ENCODE measurements at regions not wholly inside any gene's neighbourhood (a gene's known extent, or its start where the extent isn't known, plus 50 kb on each side); places are given as distances from the start of the nearest gene placed in this dataset.
A peak's percentile ranks its signal among the peaks of the same experiment; 100 is the strongest.

DNA sequence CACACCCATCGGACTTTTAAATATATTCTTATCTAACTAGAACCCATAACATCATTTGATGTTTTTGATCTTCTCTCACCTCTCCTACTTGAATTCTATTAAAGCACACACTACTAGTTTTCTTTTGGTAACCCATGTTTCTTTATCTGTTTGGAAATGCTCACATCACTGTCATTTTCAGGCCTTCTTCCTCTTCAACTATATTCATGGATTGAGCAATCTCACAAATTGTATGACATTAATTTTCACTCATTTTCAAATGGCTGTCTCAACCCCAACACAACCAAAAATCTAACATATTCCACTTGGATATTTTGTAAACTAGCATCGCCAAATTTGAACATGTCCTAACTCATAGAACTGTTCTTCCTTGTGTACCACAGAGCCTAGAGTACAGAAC is 488.0 kb upstream of the SEMA3A start:
- H3K4me3 ChIP-seq (ENCODE audit: insufficient read depth, low read length), result no peak overlapping the region
- H3K4me2 ChIP-seq (ENCODE audit: insufficient read depth, low read length), result no peak overlapping the region
- no peaks in the 10 kb centered on the region for H3K9me3 ChIP-seq (ENCODE audit: low read depth, low read length)
- H3K27ac ChIP-seq (ENCODE audit: low read depth, low read length), result no peak overlapping the region
- H3K4me1 ChIP-seq (ENCODE audit: insufficient read depth, low read length), result peaks cover 6% of the 10 kb centered on the region
- no peaks in the 10 kb centered on the region for H3K27me3 ChIP-seq (ENCODE audit: insufficient read depth, low read length)
- DNase-seq (ENCODE audit: insufficient read length, low spot score, missing footprints), result no peak
- H2AFZ ChIP-seq (ENCODE audit: low read length), result peak overlapping the region; percentile 27
- H3K36me3 ChIP-seq (ENCODE audit: insufficient read depth, low read length), result no peaks in the 10 kb centered on the region
- no peaks in the 10 kb centered on the region for H4K20me1 ChIP-seq (ENCODE audit: insufficient read depth, low read length)
- H3K79me2 ChIP-seq (ENCODE audit: insufficient read depth, low read length), result no peaks in the 10 kb centered on the region
- TF ChIP-seq, protein P1, sequence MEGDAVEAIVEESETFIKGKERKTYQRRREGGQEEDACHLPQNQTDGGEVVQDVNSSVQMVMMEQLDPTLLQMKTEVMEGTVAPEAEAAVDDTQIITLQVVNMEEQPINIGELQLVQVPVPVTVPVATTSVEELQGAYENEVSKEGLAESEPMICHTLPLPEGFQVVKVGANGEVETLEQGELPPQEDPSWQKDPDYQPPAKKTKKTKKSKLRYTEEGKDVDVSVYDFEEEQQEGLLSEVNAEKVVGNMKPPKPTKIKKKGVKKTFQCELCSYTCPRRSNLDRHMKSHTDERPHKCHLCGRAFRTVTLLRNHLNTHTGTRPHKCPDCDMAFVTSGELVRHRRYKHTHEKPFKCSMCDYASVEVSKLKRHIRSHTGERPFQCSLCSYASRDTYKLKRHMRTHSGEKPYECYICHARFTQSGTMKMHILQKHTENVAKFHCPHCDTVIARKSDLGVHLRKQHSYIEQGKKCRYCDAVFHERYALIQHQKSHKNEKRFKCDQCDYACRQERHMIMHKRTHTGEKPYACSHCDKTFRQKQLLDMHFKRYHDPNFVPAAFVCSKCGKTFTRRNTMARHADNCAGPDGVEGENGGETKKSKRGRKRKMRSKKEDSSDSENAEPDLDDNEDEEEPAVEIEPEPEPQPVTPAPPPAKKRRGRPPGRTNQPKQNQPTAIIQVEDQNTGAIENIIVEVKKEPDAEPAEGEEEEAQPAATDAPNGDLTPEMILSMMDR (IDR thresholded peaks at IDR 0.05; ENCODE audit: extremely low read depth, low read depth, low read length), result no peak

DNA sequence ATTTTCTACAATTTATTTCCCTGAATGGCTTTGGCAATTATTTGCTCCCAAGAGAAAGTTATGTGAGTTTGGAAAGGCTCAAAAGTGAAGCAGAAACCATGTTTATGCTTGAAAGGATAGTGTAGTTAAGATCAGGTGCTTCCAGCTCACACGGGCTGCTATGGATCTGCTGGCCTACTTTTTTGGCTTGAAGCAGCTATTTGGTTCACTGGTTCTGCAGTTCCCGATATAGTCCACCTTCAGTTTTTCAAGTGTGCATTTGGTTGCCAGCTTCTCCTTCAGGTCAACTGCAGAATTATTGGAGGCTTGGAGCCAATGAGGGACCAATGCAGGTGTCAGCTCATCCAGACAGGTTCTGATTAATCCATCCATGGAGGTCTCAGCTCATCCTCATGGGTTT is 484.3 kb upstream of the SEMA3A start:
- Histone ChIP-seq H3K36me3 (ENCODE audit: insufficient read depth, low read length) (no peaks in the 10 kb centered on the region), H3K79me2 (ENCODE audit: insufficient read depth, low read length) (no peaks in the 10 kb centered on the region), H3K4me2 (ENCODE audit: insufficient read depth, low read length) (no peak overlapping the region), H4K20me1 (ENCODE audit: insufficient read depth, low read length) (no peaks in the 10 kb centered on the region), H3K4me3 (ENCODE audit: insufficient read depth, low read length) (no peak overlapping the region), H3K27me3 (ENCODE audit: insufficient read depth, low read length) (no peaks in the 10 kb centered on the region), H2AFZ (ENCODE audit: low read length) (no peak overlapping the region), H3K9me3 (ENCODE audit: low read depth, low read length) (no peaks in the 10 kb centered on the region), H3K27ac (ENCODE audit: low read depth, low read length) (no peak overlapping the region), H3K4me1 (ENCODE audit: insufficient read depth, low read length) (peaks cover 8% of the 10 kb centered on the region)
- no peak for DNase-seq (ENCODE audit: insufficient read length, low spot score, missing footprints)
- TF ChIP-seq, protein P1 (IDR thresholded peaks at IDR 0.05; ENCODE audit: extremely low read depth, low read depth, low read length), result no peak

DNA sequence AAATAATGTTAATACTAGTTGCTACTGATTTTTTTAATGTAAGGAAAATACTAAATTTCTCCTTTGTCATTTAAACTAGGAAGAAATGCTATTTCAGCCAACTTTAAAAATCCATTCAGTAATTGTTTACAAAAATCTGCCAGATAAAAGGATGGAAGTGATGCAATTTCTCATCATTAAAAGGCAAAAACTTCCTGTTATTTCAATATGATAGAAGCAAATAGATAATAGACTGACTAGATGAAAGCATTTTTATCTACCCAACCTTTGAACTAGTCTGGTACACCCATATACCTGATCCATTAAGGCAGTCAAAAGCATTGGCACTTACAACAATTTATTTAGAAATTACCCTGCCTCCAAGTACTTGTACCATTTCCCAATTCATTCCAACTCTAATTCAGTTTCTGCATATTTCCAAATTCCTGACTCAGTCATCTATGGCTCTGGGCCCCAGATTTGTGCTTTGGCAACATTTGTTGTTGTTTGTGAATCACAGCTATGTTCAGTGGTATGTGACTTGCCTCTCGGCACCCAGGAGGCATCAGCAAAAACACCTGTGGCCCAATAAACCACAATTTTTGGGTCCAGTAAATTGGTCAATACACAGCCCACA is 482.6 kb upstream of the SEMA3A start:
- no peak for DNase-seq (ENCODE audit: insufficient read length, low spot score, missing footprints)
- Histone ChIP-seq H3K27ac (ENCODE audit: low read depth, low read length) (no peak overlapping the region), H3K36me3 (ENCODE audit: insufficient read depth, low read length) (no peaks in the 10 kb centered on the region), H3K9me3 (ENCODE audit: low read depth, low read length) (no peaks in the 10 kb centered on the region), H3K27me3 (ENCODE audit: insufficient read depth, low read length) (no peaks in the 10 kb centered on the region), H3K4me3 (ENCODE audit: insufficient read depth, low read length) (no peak overlapping the region), H3K4me1 (ENCODE audit: insufficient read depth, low read length) (peaks cover 9% of the 10 kb centered on the region), H2AFZ (ENCODE audit: low read length) (no peak overlapping the region), H4K20me1 (ENCODE audit: insufficient read depth, low read length) (no peaks in the 10 kb centered on the region), H3K79me2 (ENCODE audit: insufficient read depth, low read length) (no peaks in the 10 kb centered on the region), H3K4me2 (ENCODE audit: insufficient read depth, low read length) (no peak overlapping the region)
- TF ChIP-seq, protein P1 (IDR thresholded peaks at IDR 0.05; ENCODE audit: extremely low read depth, low read depth, low read length), result no peak

DNA sequence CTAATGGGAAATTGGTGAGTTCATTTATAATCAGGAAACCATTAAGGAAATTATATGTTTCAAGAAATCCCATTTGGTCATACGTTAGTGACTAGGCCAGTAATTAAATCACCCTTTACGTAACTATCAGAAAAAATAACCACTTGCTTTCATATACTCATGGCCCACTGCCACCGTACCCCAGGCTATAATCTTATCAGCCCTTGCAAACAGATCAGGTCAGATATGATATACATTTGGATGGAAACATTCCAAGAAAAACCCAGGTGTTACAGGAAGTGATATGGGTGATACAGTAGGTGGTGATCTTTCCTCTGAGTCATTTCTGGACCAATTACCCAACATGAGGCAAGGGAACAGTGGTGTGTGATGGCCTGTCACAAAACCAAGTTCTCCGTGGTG is 481.0 kb upstream of the SEMA3A start:
- Histone ChIP-seq H2AFZ (ENCODE audit: low read length) (no peak overlapping the region), H3K9me3 (ENCODE audit: low read depth, low read length) (no peaks in the 10 kb centered on the region), H3K4me2 (ENCODE audit: insufficient read depth, low read length) (no peak overlapping the region), H3K36me3 (ENCODE audit: insufficient read depth, low read length) (no peaks in the 10 kb centered on the region), H3K27me3 (ENCODE audit: insufficient read depth, low read length) (no peaks in the 10 kb centered on the region), H3K4me1 (ENCODE audit: insufficient read depth, low read length) (peaks cover 9% of the 10 kb centered on the region), H4K20me1 (ENCODE audit: insufficient read depth, low read length) (no peaks in the 10 kb centered on the region), H3K4me3 (ENCODE audit: insufficient read depth, low read length) (no peak overlapping the region), H3K27ac (ENCODE audit: low read depth, low read length) (no peak overlapping the region), H3K79me2 (ENCODE audit: insufficient read depth, low read length) (no peaks in the 10 kb centered on the region)
- DNase-seq (ENCODE audit: insufficient read length, low spot score, missing footprints), result no peak
- TF ChIP-seq, protein P1 (IDR thresholded peaks at IDR 0.05; ENCODE audit: extremely low read depth, low read depth, low read length), result no peak
